Activated CD8-positive, alpha-beta memory T cell treated with anti-CD3 and anti-CD28 coated beads, Interleukin-2, amount 50 U/mL, for 1 hour (primary cell): ENCODE measurements at regions not wholly inside any gene's neighbourhood (a gene's known extent, or its start where the extent isn't known, plus 50 kb on each side); places are given as distances from the start of the nearest gene placed in this dataset.

Source experiments
- DNase-seq: peaks from one replicate; pipeline ENCODE4 v3.0.0-alpha.2; 2020; ENCODE audit errors: extremely low read depth

GRCh38 chr5:54689411-54690251 lies 172.1 kb downstream of the SNX18 start:
- no peak for DNase-seq

GRCh38 chr5:54680998-54681397 lies 163.4 kb downstream of the SNX18 start:
- no peak for DNase-seq

- no peak for DNase-seq
Observed at GRCh38 chr5:54679686-54680085, 162.1 kb downstream of the SNX18 start.

GRCh38 chr5:54678737-54679136 lies 161.2 kb downstream of the SNX18 start:
- DNase-seq: no peak

- DNase-seq: no peak
Observed at GRCh38 chr5:54676481-54677340, 159.2 kb downstream of the SNX18 start.

GRCh38 chr5:54673523-54674225 lies 156.1 kb downstream of the SNX18 start:
- DNase-seq: no peak

- DNase-seq: no peak
Observed at GRCh38 chr5:54672871-54673270, 155.3 kb downstream of the SNX18 start.

- no peak for DNase-seq
Observed at GRCh38 chr5:54671681-54672080, 154.1 kb downstream of the SNX18 start.

- DNase-seq: no peak
Observed at GRCh38 chr5:54671111-54671531, 153.6 kb downstream of the SNX18 start.

GRCh38 chr5:54670281-54670680 lies 152.7 kb downstream of the SNX18 start:
- no peak for DNase-seq

- no peak for DNase-seq
Observed at GRCh38 chr5:54669845-54670244, 152.3 kb downstream of the SNX18 start.

GRCh38 chr5:54669285-54669684 lies 151.7 kb downstream of the SNX18 start:
- no peak for DNase-seq

GRCh38 chr5:54668096-54668495 lies 150.5 kb downstream of the SNX18 start:
- no peak for DNase-seq

GRCh38 chr5:54667136-54667535 lies 149.6 kb downstream of the SNX18 start:
- no peak for DNase-seq

GRCh38 chr5:54663866-54664265 lies 146.3 kb downstream of the SNX18 start:
- no peak for DNase-seq

GRCh38 chr5:54661111-54661510 lies 143.6 kb downstream of the SNX18 start:
- DNase-seq: no peak

GRCh38 chr5:54659700-54660131 lies 142.2 kb downstream of the SNX18 start:
- DNase-seq: no peak

GRCh38 chr5:54658010-54658409 lies 140.5 kb downstream of the SNX18 start:
- no peak for DNase-seq

- no peak for DNase-seq
Observed at GRCh38 chr5:54656261-54656728, 138.7 kb downstream of the SNX18 start.

- DNase-seq: no peak
Observed at GRCh38 chr5:54655761-54656160, 138.2 kb downstream of the SNX18 start.

- DNase-seq: no peak
Observed at GRCh38 chr5:54655266-54655665, 137.7 kb downstream of the SNX18 start.
